ENCODE measurements at regions not wholly inside any gene's neighbourhood (a gene's known extent, or its start where the extent isn't known, plus 50 kb on each side); places are given as distances from the start of the nearest gene placed in this dataset.
A peak's percentile ranks its signal among the peaks of the same experiment; 100 is the strongest.

GRCh38 chr3:1953536-1953935 lies 145.1 kb upstream of the CNTN4 start:
- DNase-seq (ENCODE audit: low spot score), result no peak

GRCh38 chr3:1954632-1955031 lies 144.0 kb upstream of the CNTN4 start:
- no peak for DNase-seq (ENCODE audit: low spot score)

GRCh38 chr3:1955170-1955569 lies 143.5 kb upstream of the CNTN4 start:
- no peak for DNase-seq (ENCODE audit: low spot score)

- no peak for DNase-seq (ENCODE audit: low spot score)
These were observed 142.9 kb upstream of the CNTN4 start for GRCh38 chr3:1955750-1956149.

- DNase-seq (ENCODE audit: low spot score), result no peak
These were observed 138.2 kb upstream of the CNTN4 start for GRCh38 chr3:1960506-1960905.

- DNase-seq (ENCODE audit: low spot score), result no peak
These were observed 136.1 kb upstream of the CNTN4 start for GRCh38 chr3:1962396-1963088.

- DNase-seq (ENCODE audit: low spot score), result no peak
These were observed 134.8 kb upstream of the CNTN4 start for GRCh38 chr3:1963896-1964295.

GRCh38 chr3:1967525-1967924 lies 131.1 kb upstream of the CNTN4 start:
- no peak for DNase-seq (ENCODE audit: low spot score)

GRCh38 chr3:1969281-1969680 lies 129.4 kb upstream of the CNTN4 start:
- no peak for DNase-seq (ENCODE audit: low spot score)

- no peak for DNase-seq (ENCODE audit: low spot score)
These were observed 126.9 kb upstream of the CNTN4 start for GRCh38 chr3:1971780-1972179.

GRCh38 chr3:1979961-1980615 lies 118.6 kb upstream of the CNTN4 start:
- no peak for DNase-seq (ENCODE audit: low spot score)

- peak; percentile 10 for DNase-seq (ENCODE audit: low spot score)
These were observed 110.7 kb upstream of the CNTN4 start for GRCh38 chr3:1987980-1988379.

GRCh38 chr3:1998739-1999138 lies 99.9 kb upstream of the CNTN4 start:
- no peak for DNase-seq (ENCODE audit: low spot score)

GRCh38 chr3:2001306-2002108 lies 97.2 kb upstream of the CNTN4 start:
- no peak for DNase-seq (ENCODE audit: low spot score)

- no peak for DNase-seq (ENCODE audit: low spot score)
These were observed 74.7 kb upstream of the CNTN4 start for GRCh38 chr3:2023959-2024358.

- no peak for DNase-seq (ENCODE audit: low spot score)
These were observed 74.0 kb upstream of the CNTN4 start for GRCh38 chr3:2024713-2025112.

- DNase-seq (ENCODE audit: low spot score), result no peak
These were observed 69.1 kb upstream of the CNTN4 start for GRCh38 chr3:2029559-2029958.

- DNase-seq (ENCODE audit: low spot score), result no peak
These were observed 62.6 kb upstream of the CNTN4 start for GRCh38 chr3:2036076-2036475.

GRCh38 chr3:2041931-2042330 lies 56.7 kb upstream of the CNTN4 start:
- no peak for DNase-seq (ENCODE audit: low spot score)

Data from mucosa of gallbladder (tissue), 1 donor.